ENCODE measurements at regions not wholly inside any gene's neighbourhood (a gene's known extent, or its start where the extent isn't known, plus 50 kb on each side); places are given as distances from the start of the nearest gene placed in this dataset.

DNA sequence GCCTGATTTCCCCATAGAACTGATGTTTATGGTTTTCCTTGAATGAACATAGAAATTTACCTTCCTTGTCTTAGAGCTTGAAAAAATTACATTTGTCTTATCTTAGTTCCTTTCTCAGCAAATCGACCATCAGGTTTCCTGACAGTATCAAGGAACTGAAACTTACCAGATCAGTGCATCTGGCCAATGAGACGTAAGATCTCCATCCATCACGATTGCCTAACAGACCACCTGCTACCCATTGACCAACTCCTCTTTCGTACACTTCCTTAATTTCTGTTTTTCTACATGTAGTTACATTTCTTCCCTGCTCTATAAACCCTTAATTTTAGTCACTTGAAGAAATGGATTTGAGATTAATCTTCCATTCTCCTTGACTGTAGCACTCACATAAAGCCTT lies 57.4 kb upstream of the TMPRSS15 start:
- DNase-seq, result no peak

DNA sequence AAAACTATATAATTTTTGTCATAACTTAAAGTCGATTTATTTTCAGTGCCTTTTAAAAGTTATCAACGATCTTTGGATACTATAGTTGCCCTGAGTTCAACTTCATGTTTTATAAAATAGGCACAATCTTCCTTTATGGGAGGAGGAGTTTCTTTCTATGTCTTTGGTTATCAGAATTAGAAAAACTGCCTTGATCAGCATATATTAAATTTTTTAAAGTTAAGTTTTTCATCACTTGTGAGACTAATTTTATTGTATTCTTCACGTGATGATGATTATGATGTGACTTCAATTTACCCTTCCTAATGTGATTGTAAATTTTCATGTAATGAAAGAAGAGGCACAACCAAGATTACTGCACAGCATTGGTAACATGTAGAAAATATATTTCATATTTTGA lies 58.2 kb upstream of the TMPRSS15 start:
- DNase-seq, result no peak

DNA sequence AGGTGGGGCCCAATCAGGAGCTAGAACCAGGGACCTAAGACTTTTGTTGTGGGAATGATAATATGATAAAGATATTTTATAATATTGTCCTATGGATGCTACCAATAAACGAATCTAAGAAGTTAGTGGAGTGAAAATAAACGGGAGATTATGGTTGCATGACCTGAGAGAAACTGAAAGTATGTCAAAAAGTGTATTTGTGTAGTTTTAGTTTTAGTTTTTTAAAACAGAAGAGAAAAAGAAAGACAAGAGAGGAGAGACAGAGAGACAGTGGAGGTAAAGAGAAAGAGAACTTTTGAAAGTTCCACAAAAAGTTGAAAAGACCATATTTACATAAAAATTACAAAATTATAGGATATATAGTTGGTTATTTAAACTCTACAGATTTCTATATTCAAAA lies 64.1 kb upstream of the TMPRSS15 start:
- no peak for DNase-seq

DNA sequence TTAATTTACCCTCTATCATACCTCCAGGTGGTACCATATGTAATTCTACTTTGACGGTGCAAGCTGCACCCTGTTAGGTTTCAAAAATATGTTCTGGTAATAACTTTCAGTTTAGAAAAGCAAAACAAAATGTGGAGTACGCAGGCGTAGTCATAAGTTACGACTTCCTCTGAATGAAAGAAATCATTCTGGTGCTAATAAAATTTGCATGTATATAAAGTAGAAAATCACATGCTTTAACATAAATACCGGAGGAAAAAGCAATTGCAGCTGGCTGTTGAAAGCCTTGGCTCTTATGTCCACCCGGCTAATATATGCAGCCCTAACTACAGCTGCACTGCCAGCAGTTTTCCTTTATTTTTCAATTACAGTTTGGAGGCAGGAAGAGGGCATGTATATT lies 65.2 kb upstream of the TMPRSS15 start:
- DNase-seq, result no peak

DNA sequence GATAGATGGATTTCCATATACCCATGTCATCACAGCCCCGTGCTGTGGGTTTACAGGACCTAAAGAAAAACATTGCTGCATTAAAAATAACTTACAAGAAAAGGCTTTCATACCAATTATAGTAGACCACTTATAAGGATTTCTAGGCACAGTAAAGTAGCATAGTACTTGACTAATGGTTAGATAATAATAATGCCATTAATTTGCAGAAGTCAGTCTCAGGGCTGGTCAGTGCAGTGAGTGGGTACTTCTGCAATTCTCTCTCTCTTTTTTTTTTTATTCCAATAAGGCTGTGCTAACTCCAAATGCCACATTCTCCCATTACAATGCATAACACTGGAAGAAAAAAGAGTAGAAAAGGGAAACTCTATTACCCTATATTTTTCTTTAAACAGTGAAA lies 73.1 kb upstream of the TMPRSS15 start:
- DNase-seq, result no peak

DNA sequence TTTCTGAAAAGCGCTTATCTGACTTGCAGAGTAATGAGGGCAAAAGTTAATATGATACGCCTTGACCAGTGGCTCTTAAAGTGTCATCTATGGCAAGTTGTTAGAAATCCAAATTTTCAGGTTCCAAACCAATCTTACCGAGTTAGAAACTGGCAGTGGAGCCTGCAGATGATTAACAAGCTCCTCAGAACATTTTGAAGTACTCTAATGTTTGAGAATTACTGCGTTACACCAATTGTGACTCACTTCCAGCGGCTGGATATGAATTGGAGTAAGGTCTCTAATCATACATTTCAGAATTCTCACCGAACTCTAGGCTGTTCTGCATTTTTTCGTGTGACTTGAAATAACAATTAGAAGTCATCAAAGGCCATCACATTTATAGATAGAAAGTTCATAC lies 73.5 kb upstream of the TMPRSS15 start:
- no peak for DNase-seq

DNA sequence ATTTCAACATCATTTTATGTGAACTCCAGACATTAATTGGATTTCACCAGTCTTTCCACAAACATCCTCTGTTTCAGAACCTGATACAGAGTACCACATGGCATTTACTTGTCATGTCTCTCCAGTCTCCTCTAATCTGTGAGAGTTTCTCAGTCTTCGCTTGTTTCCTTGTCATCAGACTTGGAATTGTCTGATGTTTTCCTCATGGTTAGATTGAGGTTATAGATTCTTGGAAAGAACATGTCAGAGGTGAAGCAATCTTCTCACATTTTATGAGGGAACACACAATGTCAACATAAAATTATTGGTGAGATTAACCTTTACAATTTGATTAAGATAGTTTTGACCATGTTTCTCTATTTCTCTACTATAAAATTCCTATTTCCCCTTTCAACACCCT lies 74.9 kb upstream of the TMPRSS15 start:
- DNase-seq, result no peak

DNA sequence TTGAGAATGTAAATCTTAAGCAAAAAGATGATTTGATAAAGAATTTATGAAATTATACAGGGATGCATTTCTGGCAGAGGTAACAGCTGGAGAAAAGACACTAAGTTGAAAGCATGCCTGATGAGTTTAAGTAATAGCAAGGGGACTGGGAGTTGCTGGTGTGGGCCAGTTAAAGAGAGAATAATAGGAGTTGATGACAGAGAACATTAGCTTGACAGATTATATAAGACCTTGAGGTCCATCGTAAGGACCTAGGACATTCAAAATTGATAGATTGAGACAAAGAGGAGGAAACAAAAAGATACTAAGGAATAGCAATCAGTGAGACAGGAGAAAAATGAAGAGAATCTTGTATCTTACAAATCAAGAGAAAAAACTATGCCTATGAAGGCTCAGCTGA lies 84.7 kb upstream of the TMPRSS15 start:
- DNase-seq, result no peak

DNA sequence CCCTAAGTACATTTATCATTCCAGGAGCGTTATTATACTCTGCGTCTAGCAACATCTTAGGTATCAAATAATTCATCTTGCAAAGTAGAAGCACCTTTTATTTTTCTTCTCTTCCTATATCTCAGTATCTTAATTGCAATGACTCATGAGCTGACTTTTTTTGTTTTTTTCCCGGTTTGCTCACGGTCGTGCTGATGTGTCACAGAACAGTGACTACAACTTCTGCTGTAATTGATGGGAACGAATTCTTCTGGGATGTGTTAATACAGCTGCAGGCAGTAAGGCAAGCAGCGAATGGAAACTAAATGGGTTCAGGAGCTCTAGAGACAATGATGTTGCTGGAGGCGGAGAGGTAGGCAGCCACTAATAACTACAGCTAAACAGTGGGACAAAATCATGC lies 89.8 kb upstream of the TMPRSS15 start:
- DNase-seq, result no peak

DNA sequence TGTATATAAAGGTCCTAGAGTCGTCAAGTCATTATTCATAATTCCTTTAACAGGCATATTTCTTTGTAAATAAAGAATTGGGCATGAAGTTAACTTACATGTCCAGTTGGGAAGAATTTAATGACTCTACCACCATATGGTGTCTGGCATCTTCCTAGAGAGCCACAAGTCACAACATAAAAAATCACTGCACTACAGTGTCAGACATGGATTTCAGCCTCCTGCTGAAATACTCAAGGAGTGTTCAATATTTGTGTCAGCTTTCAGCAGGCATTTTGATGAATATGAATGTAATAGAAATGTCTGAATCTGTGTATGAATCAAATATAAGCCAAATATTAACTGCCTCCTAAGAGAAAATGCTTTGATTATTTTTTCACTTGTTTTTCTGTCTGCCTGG lies 91.9 kb upstream of the TMPRSS15 start:
- DNase-seq, result no peak

DNA sequence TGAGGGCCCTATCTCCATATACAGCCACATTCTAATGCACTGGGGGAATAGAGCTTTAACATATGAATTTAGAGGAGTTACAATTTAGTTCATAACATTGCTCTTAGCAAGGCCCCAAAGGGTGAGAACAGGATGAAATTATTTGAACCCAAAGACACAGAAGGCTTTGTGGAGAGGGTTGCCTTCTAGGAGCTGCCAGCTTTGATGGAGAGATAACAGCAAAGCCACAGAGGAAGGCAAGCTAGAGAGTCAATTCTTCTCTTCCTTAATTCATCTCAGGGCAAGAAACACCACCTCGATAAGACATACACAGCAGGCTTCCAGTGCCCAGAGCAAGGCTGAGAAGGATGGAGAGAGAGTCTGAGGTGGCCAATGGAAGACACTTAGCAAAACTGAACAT lies 94.8 kb upstream of the TMPRSS15 start:
- no peak for DNase-seq

DNA sequence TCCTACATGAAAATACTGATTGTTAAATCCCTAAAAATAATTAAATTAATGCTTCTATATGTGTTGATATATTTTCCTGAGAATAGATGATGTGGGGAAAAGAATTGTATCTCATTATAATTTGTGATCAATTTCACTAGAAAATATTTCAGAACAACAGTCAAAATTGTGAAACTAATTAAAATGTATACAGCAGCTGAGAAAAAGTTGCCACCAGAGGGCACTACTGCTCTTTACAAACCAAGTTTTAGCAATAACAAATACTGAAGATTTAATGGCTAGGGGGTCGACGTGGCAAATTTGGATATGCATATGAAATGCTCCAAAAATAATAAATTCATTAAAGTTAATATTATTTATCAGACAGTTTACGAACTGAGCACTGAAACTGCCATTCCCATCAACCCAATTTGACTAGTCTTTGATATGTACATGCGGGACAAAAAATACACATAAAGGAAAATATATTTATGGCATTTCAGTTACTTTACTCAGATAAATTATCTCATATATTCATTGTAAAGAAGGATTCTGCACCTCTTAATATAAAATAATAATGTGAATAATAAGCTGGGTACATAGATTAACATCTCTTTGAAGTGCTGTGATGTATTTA lies 96.3 kb upstream of the TMPRSS15 start:
- DNase-seq, result peak; percentile 30

DNA sequence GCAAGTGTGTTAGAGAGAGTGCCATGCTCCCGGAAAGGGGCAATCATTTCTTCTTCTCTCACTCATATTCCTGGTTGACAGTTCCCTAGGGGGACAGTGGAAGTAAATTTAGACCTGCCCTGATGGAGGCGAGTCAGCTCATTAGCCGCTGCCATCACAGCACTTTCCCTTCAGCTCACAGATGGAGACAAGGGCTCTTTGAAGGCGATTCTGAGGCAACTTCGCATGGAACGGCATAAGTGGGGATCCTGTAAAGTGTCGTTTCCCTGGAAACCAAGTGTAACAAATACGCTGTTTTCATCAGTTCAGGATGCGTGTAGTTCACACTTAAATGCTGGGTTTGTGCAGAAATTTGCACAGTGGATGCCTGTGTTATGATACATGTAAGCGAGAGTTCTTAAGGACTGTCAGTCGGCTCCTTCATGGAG lies 114.5 kb upstream of the TMPRSS15 start:
- no peak for DNase-seq

DNA sequence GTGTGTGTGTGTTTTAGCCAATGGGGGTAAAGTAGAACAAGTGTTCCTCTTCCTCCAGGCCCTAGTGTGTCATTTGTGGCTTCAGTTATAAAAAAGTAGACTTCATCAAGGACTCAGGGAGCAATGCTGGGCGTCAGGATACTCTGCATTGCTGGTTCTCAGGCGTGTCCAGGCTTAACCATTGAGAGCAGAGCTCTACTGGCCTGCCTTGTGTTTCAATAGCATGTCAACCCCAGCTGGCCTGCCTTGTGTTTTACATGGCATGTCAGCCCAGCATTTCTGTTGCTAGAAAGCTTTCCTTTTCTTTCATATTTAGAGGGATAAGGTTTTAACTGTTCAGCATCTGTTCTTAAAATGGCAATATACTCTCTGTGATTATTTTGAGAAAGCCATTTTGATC lies 117.6 kb upstream of the TMPRSS15 start:
- DNase-seq, result no peak

DNA sequence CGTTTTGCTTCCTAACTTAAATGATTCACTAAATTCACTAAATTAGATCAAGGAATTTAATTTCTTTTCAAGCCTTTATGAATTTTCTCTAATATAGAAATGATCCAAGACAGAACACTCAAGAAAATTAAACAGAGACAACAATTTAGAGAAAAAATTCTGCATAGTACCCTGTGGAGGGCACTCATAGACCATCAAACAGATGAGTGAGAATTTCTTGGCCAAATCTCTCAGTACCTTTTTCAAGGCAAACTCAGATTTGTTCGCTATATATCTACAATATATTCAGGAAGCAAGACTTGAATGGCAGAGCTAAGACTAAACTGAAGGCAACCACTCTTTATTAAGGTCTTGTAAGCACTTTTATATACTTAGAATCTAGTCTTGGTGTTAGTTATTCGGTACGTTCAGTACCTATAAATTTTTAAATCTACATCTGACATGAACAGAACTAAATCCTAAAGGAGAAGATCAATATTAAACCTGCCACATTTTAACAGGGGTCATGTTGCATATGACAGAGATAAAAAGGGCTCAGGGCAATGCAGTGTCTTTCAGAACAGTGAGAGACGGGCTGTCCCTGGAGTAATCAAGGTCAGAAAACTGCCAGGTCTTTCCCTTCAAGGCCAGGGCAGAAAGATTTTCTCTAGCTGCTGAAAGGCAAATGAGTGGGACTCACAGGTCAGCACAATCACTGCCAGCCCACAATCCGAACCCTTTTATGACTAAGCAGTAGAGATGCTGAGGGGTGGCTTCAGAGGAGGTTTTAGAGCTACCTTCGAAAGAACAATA lies 118.8 kb upstream of the TMPRSS15 start:
- DNase-seq, result no peak

DNA sequence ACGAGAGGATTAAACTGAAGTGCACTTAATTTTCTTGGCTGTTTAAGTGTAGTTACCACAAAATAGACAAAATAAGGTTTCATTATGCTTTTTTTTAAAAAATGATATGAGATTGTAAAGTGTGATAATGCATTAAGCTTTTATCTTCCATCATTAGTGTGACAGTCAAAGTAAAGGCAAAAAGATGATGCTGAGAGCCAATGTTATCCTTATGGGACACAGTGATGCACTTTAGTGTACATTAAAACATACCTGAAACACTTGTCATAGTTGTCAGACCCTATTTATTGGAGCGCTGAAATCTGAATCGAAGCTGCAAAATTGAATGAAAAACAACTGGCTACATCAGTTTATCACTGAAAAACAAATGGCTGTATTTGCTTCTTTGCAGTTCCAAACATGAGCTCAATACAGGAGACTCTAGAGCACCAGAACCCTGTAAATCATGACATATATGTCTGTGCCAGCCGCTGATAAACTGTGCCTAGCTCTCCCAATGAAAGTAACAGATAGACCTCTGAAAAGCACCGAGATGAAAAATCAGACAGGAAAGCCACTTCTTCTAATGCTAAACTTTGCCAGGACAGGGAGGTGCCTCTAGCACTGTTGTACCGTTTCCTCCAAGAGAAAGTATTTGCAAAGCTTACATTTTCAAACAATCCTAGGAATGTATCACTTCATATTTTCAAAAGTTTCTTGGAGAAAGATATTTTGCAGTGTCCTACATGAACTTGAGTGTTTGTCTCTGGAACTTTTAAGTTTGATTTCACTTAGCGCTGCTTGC lies 120.7 kb upstream of the TMPRSS15 start:
- DNase-seq, result no peak

DNA sequence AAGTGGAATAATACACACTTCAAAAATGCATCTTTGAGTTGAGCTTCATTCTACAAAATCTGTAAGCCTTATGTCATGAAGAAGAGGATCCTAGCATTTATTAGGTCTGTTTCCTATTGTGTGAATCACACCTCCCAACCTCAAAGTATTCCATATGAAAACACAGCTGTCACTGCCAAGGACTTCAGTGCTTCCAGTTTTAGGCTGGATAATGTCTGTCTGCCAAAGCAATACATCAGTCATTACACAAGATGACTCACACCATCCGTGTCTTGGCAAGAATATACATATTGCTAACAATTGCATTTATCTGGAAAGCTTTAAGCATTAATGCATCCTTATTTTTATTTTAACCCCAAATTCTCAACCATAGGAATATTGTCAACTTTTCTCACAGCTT lies 125.7 kb upstream of the TMPRSS15 start:
- no peak for DNase-seq

DNA sequence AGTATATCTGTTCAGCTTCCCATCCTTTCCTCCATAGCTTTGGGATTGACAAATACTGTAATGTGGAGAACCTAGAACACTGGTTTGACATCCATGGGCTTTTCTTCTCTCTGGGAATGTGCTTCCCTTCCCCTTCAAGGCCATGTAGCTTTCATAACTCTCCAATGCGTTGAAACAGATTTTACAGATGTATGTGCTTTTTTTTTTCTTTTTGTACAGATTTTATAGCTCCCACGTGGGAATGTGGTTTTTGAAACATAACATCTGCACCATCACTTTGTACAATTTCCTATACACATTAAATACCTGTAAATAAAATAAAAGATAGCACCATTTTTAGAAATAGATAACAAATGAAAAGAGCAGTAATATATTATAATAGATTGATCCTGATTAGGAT lies 138.5 kb upstream of the TMPRSS15 start:
- no peak for DNase-seq

DNA sequence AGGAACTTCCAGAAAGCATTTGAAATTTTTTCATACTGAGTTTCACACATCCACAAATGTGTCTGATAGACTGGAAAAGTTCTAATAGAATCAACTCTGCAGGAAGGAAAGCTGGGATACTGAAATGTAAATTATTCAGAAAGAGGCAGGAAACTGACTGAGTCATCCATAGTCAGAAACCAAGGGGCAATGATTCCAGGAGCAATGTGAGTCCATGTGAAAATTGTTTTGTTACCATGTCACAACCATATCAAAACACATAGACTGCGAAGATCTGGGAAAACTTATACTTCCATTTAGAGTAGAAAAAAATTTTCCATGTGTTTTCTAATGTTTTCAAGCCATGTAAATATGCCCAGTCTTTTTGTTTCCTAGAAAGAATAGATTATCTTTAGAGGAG lies 142.3 kb upstream of the TMPRSS15 start:
- no peak for DNase-seq

DNA sequence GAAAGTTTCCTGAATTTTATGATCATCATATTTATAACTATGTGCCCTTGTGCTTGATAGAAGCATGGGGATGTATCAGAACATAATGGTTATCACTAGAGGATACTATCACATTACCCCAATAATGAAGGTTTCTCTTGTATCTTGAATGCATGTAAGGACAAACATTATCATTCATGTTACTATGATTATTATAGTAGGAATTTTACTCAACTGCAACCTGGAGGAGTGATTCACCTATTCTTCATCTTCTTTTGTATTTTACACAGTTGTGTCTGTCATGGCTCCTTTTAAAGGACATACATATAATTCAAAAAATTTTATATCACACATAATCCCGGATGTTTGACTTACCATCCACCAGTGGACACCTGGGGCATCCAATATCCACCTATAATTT lies 143.8 kb upstream of the TMPRSS15 start:
- no peak for DNase-seq

DNA sequence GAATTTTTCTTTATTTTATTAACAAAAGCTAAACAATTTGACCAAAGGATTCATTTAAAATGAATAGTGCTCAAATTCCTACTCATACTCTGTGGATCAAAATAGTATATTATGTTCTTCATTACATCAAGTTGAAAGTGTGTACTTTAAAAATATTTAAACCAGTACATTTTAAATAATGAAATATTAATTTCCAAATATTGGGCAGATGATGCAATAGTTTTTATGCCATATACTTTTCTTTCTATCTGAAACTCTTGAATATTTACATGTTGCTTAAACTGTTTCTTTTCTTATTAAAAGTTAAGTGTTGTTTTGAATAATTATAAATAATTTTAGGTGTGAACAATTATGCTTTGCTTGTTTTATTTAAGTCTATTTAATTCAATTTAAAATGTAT lies 144.7 kb upstream of the TMPRSS15 start:
- no peak for DNase-seq

DNA sequence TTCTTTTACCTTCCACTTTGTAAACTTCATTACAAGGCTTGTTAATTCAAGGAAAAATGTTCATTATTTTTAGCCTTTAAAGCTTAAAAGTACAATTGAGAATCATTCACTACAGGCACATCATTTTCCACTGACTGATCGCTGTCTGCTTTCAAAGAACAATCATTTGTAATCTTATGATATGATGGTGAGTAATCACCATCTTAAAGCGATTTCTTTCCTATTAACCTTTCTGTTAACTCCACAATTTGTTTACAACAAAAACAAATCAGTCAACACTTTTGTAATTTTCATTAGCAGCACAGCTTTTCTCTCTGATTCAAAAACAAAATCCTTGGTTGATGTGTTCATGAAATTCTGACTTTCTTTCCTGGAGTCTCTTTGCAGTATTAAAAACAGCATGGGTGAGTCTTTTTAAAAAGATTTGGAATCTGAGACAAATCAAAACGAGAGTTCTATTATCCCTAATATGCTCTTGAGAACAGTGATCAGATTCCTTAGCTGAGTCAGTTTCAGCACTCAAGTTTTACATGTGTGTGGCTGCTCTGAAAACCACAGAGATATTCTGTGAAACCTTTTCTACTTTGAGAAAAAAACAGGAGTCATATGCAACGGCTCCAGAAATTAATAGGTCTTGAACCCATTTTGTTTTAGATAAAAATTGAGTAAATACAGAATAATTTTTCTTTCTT lies 145.8 kb upstream of the TMPRSS15 start:
- no peak for DNase-seq

DNA sequence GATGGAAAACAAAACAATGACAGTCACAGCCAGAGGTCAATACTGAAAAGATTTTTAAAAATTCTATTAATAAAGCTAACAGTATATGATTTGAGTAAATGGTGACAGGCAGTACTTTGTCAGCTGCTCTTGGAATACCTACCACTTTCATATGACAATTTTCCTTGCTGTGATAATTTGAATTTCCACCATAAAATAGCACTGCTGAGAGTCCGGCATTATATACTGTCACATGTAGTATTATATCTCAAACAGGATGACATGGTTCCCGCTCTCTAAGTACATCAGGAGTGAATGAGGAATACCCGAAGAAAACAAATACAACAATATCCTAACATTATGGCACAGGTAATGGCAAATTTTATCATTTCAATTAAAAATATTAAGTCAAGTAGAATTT lies 146.8 kb upstream of the TMPRSS15 start:
- no peak for DNase-seq

DNA sequence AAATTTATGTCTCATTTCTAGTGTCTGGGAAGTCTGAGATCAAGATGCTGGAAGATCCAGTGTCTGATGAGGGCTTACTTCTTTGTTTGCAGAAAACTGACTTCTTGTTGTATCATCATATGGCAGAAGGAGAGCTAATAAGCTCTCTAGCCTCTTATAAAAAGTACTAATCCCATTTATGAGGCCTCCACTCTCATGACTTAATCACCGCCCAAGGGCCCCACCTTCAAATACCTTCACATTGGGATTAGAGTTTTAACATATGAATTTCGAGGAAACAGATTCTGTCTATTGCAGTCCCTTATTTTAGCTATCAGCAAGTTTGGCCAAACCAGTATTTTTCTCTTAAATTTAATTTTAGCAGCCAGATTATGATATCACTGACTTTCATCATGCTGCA lies 150.2 kb upstream of the TMPRSS15 start:
- no peak for DNase-seq

Data from activated CD4-positive, CD25-positive, alpha-beta regulatory T cell treated with anti-CD3 and anti-CD28 coated beads, Interleukin-2, amount 50 U/mL, for 72 hours (primary cell).